Esophagus squamous epithelium (tissue), 4 donors: ENCODE measurements at regions not wholly inside any gene's neighbourhood (a gene's known extent, or its start where the extent isn't known, plus 50 kb on each side); places are given as distances from the start of the nearest gene placed in this dataset.

Source experiments
- POLR2A ChIP-seq, 4 donors: fragments of 450-650 bp; IDR thresholded peaks; one replicate each; pipeline ENCODE4 v1.6.1; 2017; ENCODE audit warnings: antibody characterized with exemption in 4 of 4, mild to moderate bottlenecking in 4 of 4, moderate library complexity in 3 of 4
- TF ChIP-seq, protein P1 (sequence below), 6 experiments: fragments of 450-650 bp in 4 of 6; fragments of 200-600 bp in 2 of 6; sonication (generic) in 2 of 6; IDR thresholded peaks; one replicate each; pipeline ENCODE4 v1.5.1; 2016 to 2019; ENCODE audit warnings: antibody characterized with exemption in 6 of 6, mild to moderate bottlenecking in 4 of 6, moderate library complexity in 4 of 6

DNA sequence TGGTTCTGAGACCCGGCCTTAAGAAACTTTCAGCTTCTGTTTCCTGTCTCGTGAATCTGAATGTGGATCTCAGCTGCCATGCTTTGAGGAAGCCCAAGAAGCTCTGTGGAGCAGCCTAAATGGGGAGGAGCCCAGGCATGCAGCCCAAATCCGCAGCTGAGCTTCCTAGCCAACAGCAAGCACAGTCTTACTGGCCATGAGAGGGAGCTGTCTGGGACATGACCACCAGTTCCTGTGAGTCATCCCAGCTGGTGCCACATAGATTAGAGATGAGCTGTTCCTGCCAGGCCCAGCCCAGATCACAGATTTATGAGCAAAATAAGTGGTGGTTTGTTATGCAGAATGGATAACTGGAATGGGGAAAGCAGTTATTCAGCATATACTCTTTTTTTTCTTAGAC, 224.4 kb upstream of the APCDD1 start:
- TF ChIP-seq, protein P1, sequence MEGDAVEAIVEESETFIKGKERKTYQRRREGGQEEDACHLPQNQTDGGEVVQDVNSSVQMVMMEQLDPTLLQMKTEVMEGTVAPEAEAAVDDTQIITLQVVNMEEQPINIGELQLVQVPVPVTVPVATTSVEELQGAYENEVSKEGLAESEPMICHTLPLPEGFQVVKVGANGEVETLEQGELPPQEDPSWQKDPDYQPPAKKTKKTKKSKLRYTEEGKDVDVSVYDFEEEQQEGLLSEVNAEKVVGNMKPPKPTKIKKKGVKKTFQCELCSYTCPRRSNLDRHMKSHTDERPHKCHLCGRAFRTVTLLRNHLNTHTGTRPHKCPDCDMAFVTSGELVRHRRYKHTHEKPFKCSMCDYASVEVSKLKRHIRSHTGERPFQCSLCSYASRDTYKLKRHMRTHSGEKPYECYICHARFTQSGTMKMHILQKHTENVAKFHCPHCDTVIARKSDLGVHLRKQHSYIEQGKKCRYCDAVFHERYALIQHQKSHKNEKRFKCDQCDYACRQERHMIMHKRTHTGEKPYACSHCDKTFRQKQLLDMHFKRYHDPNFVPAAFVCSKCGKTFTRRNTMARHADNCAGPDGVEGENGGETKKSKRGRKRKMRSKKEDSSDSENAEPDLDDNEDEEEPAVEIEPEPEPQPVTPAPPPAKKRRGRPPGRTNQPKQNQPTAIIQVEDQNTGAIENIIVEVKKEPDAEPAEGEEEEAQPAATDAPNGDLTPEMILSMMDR (IDR thresholded peaks at IDR 0.05) = peak in 1 of 6 experiments; percentile 31
- TF ChIP-seq POLR2A (IDR thresholded peaks at IDR 0.05) = no peak
